ENCODE measurements at regions not wholly inside any gene's neighbourhood (a gene's known extent, or its start where the extent isn't known, plus 50 kb on each side); places are given as distances from the start of the nearest gene placed in this dataset.
"Not testable (repeated sequence)": the region's sequence is repeated elsewhere in the genome, so short reads cannot be mapped to it uniquely, and the experiment has no call there.

GRCh38 chr13:58376775-58377174 is 745.2 kb downstream of the PCDH17 start:
- H2AFZ ChIP-seq (ENCODE audit: low read length): no peak overlapping the region
- H3K4me1 ChIP-seq (ENCODE audit: insufficient read depth, low read length, poor library complexity, severe bottlenecking): no peaks in the 10 kb centered on the region
- H3K4me3 ChIP-seq (ENCODE audit: low read length, poor library complexity, severe bottlenecking): no peak overlapping the region
- H3K9ac ChIP-seq (ENCODE audit: low read depth, low read length, poor library complexity, severe bottlenecking): no peak overlapping the region
- H3K79me2 ChIP-seq (ENCODE audit: insufficient read depth, low read length): no peaks in the 10 kb centered on the region
- H4K20me1 ChIP-seq (ENCODE audit: insufficient read depth, low read length, poor library complexity, severe bottlenecking): no peaks in the 10 kb centered on the region
- H3K9me3 ChIP-seq (ENCODE audit: insufficient read depth, low read depth, low read length): no peaks in the 10 kb centered on the region
- no peaks in the 10 kb centered on the region for H3K27me3 ChIP-seq (ENCODE audit: insufficient read depth, low read length, poor library complexity, severe bottlenecking)
- H3K4me2 ChIP-seq (ENCODE audit: low read depth, low read length, poor library complexity, severe bottlenecking): no peak overlapping the region
- H3K36me3 ChIP-seq (ENCODE audit: insufficient read depth, low read length): no peaks in the 10 kb centered on the region
- no peaks in the 10 kb centered on the region for H3K9me2 ChIP-seq (replicated peaks; ENCODE audit: low read depth, low read length)
- no peaks in the 10 kb centered on the region for H3F3A ChIP-seq (ENCODE audit: low read depth)
- no peak for TF ChIP-seq EZH2phosphoT487 (IDR thresholded peaks at IDR 0.05; ENCODE audit: borderline replicate concordance)
- TF ChIP-seq, protein P1, sequence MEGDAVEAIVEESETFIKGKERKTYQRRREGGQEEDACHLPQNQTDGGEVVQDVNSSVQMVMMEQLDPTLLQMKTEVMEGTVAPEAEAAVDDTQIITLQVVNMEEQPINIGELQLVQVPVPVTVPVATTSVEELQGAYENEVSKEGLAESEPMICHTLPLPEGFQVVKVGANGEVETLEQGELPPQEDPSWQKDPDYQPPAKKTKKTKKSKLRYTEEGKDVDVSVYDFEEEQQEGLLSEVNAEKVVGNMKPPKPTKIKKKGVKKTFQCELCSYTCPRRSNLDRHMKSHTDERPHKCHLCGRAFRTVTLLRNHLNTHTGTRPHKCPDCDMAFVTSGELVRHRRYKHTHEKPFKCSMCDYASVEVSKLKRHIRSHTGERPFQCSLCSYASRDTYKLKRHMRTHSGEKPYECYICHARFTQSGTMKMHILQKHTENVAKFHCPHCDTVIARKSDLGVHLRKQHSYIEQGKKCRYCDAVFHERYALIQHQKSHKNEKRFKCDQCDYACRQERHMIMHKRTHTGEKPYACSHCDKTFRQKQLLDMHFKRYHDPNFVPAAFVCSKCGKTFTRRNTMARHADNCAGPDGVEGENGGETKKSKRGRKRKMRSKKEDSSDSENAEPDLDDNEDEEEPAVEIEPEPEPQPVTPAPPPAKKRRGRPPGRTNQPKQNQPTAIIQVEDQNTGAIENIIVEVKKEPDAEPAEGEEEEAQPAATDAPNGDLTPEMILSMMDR (conservative IDR thresholded peaks at IDR 0.05; ENCODE audit: low read length): no peak

DNA sequence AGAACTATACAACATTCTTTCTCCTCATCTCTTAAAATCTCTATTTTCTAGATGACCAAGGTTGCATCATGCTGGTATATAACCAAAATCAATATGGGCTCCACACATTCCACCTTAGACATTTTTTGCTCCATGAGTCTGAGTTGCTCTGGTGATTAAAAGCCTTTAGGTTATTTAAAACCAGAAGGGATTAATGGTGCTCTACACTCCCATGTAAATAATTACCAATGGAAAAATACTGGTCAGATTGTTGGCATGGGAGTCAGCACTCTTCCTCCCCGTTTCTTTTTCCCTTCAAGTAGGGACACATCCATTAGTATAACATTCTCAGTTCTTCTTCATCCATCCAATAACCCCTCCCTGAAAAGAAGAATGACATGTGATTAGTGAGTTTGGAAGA is 747.7 kb downstream of the PCDH17 start:
- H3K36me3 ChIP-seq (ENCODE audit: insufficient read depth, low read length): no peaks in the 10 kb centered on the region
- H3K4me2 ChIP-seq (ENCODE audit: low read depth, low read length, poor library complexity, severe bottlenecking): no peak overlapping the region
- H3K4me3 ChIP-seq (ENCODE audit: low read length, poor library complexity, severe bottlenecking): no peak overlapping the region
- H4K20me1 ChIP-seq (ENCODE audit: insufficient read depth, low read length, poor library complexity, severe bottlenecking): no peaks in the 10 kb centered on the region
- no peaks in the 10 kb centered on the region for H3K79me2 ChIP-seq (ENCODE audit: insufficient read depth, low read length)
- no peak for TF ChIP-seq EZH2phosphoT487 (IDR thresholded peaks at IDR 0.05; ENCODE audit: borderline replicate concordance)
- TF ChIP-seq, protein P1 (conservative IDR thresholded peaks at IDR 0.05; ENCODE audit: low read length): no peak
- no peaks in the 10 kb centered on the region for H3K9me3 ChIP-seq (ENCODE audit: insufficient read depth, low read depth, low read length)
- no peaks in the 10 kb centered on the region for H3K27me3 ChIP-seq (ENCODE audit: insufficient read depth, low read length, poor library complexity, severe bottlenecking)
- H3K4me1 ChIP-seq (ENCODE audit: insufficient read depth, low read length, poor library complexity, severe bottlenecking): no peaks in the 10 kb centered on the region
- H2AFZ ChIP-seq (ENCODE audit: low read length): no peak overlapping the region
- no peaks in the 10 kb centered on the region for H3F3A ChIP-seq (ENCODE audit: low read depth)
- H3K9me2 ChIP-seq (replicated peaks; ENCODE audit: low read depth, low read length): no peaks in the 10 kb centered on the region
- H3K9ac ChIP-seq (ENCODE audit: low read depth, low read length, poor library complexity, severe bottlenecking): no peak overlapping the region

DNA sequence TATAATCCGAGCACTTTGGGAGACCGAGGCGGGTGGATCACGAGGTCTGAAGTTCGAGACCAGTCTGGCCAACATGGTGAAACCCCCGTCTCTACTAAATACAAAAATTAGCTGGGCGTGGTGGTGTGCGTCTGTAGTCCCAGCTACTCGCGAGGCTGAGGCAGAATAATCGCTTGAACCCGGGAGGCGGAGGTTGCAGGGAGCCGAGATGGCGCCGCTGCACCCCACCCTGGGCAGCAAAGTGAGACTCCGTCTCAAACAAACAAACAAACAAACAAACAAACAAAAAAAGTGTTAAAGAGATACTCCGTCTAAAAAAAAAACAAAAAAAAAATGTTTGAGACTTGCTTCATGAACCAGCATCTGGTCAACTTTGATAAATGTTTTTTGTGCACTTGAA is 753.8 kb downstream of the PCDH17 start:
- H3K4me1 ChIP-seq (ENCODE audit: insufficient read depth, low read length, poor library complexity, severe bottlenecking): not testable (repeated sequence)

DNA sequence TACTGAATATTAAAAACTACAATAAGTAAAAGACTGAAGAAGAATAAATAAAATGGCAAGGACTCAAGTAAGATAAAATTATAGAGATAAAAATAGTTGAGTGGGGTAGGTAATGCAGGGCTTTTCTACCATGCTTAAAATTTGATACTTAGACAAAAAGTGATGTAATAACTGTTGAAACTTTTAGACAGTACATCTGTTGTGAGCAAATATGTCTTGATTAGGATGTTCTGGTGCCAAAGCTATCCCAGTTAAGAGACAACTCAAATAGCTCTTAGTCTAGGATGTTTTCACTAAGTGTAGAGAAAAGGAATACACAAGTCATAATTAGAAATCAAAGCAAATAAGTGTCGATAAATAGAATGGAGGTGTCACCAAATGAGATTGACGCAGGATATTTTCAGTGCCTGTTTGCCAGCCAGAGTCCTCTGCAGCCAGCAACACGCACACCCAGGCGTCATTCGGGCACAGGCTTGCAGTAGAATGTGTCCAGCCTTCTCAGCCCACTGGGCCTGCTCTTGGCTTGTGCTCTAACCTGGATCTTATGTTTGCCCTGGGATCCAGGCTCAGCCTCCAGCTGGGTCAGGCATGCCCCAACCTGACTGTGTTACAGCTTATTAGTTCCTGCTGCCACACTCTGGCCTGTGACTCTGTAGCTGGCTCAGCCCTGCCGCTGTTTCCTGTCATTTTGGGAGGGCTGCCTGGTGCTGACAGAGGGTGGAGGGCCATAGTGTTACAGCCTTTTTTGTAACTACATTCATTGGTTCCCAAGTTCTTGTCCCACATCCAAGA is 766.2 kb downstream of the PCDH17 start:
- H3K4me3 ChIP-seq (ENCODE audit: low read length, poor library complexity, severe bottlenecking): no peak overlapping the region
- peaks cover 3% of the 10 kb centered on the region; the same call in 1 of the 2 replicates for H3K9me3 ChIP-seq (ENCODE audit: insufficient read depth, low read depth, low read length)
- TF ChIP-seq, protein P1 (conservative IDR thresholded peaks at IDR 0.05; ENCODE audit: low read length): no peak
- TF ChIP-seq EZH2phosphoT487 (IDR thresholded peaks at IDR 0.05; ENCODE audit: borderline replicate concordance): no peak
- H3F3A ChIP-seq (ENCODE audit: low read depth): no peaks in the 10 kb centered on the region
- H3K36me3 ChIP-seq (ENCODE audit: insufficient read depth, low read length): no peaks in the 10 kb centered on the region
- H3K4me2 ChIP-seq (ENCODE audit: low read depth, low read length, poor library complexity, severe bottlenecking): no peak overlapping the region
- H3K9ac ChIP-seq (ENCODE audit: low read depth, low read length, poor library complexity, severe bottlenecking): no peak overlapping the region
- H3K4me1 ChIP-seq (ENCODE audit: insufficient read depth, low read length, poor library complexity, severe bottlenecking): no peaks in the 10 kb centered on the region
- H2AFZ ChIP-seq (ENCODE audit: low read length): no peak overlapping the region
- no peaks in the 10 kb centered on the region for H3K9me2 ChIP-seq (replicated peaks; ENCODE audit: low read depth, low read length)
- no peaks in the 10 kb centered on the region for H3K79me2 ChIP-seq (ENCODE audit: insufficient read depth, low read length)
- no peaks in the 10 kb centered on the region for H3K27me3 ChIP-seq (ENCODE audit: insufficient read depth, low read length, poor library complexity, severe bottlenecking)
- H4K20me1 ChIP-seq (ENCODE audit: insufficient read depth, low read length, poor library complexity, severe bottlenecking): no peaks in the 10 kb centered on the region

More for the DNA sequence above, 753.8 kb downstream of the PCDH17 start:
- not testable (repeated sequence) for H3K4me2 ChIP-seq (ENCODE audit: low read depth, low read length, poor library complexity, severe bottlenecking); H3K9ac ChIP-seq (ENCODE audit: low read depth, low read length, poor library complexity, severe bottlenecking); H3F3A ChIP-seq (ENCODE audit: low read depth); H3K9me3 ChIP-seq (ENCODE audit: insufficient read depth, low read depth, low read length); H3K4me3 ChIP-seq (ENCODE audit: low read length, poor library complexity, severe bottlenecking); H3K27me3 ChIP-seq (ENCODE audit: insufficient read depth, low read length, poor library complexity, severe bottlenecking); H4K20me1 ChIP-seq (ENCODE audit: insufficient read depth, low read length, poor library complexity, severe bottlenecking); H2AFZ ChIP-seq (ENCODE audit: low read length); H3K36me3 ChIP-seq (ENCODE audit: insufficient read depth, low read length); H3K9me2 ChIP-seq (replicated peaks; ENCODE audit: low read depth, low read length); H3K79me2 ChIP-seq (ENCODE audit: insufficient read depth, low read length)
